Esophagus squamous epithelium (tissue), 5 donors: ENCODE measurements at regions not wholly inside any gene's neighbourhood (a gene's known extent, or its start where the extent isn't known, plus 50 kb on each side); places are given as distances from the start of the nearest gene placed in this dataset.

Experiments used
- DNase-seq: peaks from one replicate; lab custom pipeline; 2025; lab: John Stamatoyannopoulos, UW
- H3K27ac ChIP-seq, 4 donors: fragments of 200-600 bp; sonication (generic); one replicate each; pipeline ENCODE4 v1.5.1; 2016 to 2019; ENCODE audit warnings: mild to moderate bottlenecking in 1 of 4
- H3K27me3 ChIP-seq, 4 donors: fragments of 200-600 bp; sonication (generic); 1 replicate in 3 of 4; 2 replicates in 1 of 4; pipeline versions ENCODE4 v1.5.1 to v1.6.0; 2017 to 2021; ENCODE audit warnings: antibody characterized with exemption in 1 of 4
- H3K36me3 ChIP-seq, 3 donors: fragments of 200-600 bp; sonication (generic); one replicate each; pipeline ENCODE4 v1.5.1; 2016 to 2019
- H3K4me1 ChIP-seq, 3 donors: fragments of 200-600 bp; sonication (generic); one replicate each; pipeline ENCODE4 v1.5.1; 2017 to 2019
- H3K4me3 ChIP-seq, 4 donors: fragments of 200-600 bp; sonication (generic); 1 replicate in 3 of 4; 2 replicates in 1 of 4; pipeline ENCODE4 v1.5.1; 2016 to 2019; ENCODE audit warnings: mild to moderate bottlenecking in 2 of 4, moderate library complexity in 1 of 4
- H3K9me3 ChIP-seq, 3 donors: fragments of 200-600 bp; sonication (generic); one replicate each; pipeline ENCODE4 v1.5.1; 2016 to 2019
- POLR2A ChIP-seq, 4 donors: fragments of 450-650 bp; IDR thresholded peaks; one replicate each; pipeline ENCODE4 v1.6.1; 2017; ENCODE audit warnings: antibody characterized with exemption in 4 of 4, mild to moderate bottlenecking in 4 of 4, moderate library complexity in 3 of 4
- WGBS, 2 donors: methylation state at CpG; one replicate each; pipeline ENCODE4 v1.1.5; 2018; 5-methylcytosine and 5-hydroxymethylcytosine counted together
- intact Hi-C: fragments of 100-400 bp; cut with DNase I; formaldehyde crosslinking; loops from one replicate; pipeline ENCODE4 v1.15.0; 2022
- TF ChIP-seq, protein P1 (sequence below), 6 experiments: fragments of 450-650 bp in 4 of 6; fragments of 200-600 bp in 2 of 6; sonication (generic) in 2 of 6; IDR thresholded peaks; one replicate each; pipeline ENCODE4 v1.5.1; 2016 to 2019; ENCODE audit warnings: antibody characterized with exemption in 6 of 6, mild to moderate bottlenecking in 4 of 6, moderate library complexity in 4 of 6
- donor health status: DM: yes; HTN: yes; CAD: no.

DNA sequence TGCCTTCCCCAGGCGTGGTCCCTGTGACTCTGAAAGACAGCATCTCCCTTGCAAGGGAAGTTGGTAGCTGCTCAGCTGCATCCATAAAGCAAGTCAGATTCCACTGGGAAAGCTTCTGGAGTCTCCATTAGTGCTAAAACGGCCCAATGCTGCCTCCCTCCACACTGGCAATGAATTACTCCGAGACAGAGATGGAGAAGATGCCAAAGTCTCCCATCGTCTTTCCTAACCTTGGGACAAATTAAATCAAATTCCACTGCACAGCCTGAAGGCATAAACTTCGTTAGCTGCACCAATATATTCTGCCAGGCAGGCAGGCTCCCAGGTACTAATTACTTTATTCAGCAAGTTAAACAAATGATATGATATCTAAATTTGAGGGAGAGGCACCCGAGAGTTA is 106.3 kb upstream of the GJB5 start:
- Histone ChIP-seq H3K4me3 (no peak overlapping the region), H3K27me3 (peaks cover 0 to 70% (median 0%) of the 10 kb centered on the region in 4 donors), H3K4me1 (no peaks in the 10 kb centered on the region), H3K27ac (no peak overlapping the region), H3K36me3 (no peaks in the 10 kb centered on the region), H3K9me3 (no peaks in the 10 kb centered on the region)
- intact Hi-C loops, result no loop called here
- TF ChIP-seq, protein P1, sequence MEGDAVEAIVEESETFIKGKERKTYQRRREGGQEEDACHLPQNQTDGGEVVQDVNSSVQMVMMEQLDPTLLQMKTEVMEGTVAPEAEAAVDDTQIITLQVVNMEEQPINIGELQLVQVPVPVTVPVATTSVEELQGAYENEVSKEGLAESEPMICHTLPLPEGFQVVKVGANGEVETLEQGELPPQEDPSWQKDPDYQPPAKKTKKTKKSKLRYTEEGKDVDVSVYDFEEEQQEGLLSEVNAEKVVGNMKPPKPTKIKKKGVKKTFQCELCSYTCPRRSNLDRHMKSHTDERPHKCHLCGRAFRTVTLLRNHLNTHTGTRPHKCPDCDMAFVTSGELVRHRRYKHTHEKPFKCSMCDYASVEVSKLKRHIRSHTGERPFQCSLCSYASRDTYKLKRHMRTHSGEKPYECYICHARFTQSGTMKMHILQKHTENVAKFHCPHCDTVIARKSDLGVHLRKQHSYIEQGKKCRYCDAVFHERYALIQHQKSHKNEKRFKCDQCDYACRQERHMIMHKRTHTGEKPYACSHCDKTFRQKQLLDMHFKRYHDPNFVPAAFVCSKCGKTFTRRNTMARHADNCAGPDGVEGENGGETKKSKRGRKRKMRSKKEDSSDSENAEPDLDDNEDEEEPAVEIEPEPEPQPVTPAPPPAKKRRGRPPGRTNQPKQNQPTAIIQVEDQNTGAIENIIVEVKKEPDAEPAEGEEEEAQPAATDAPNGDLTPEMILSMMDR (IDR thresholded peaks at IDR 0.05), result no peak
- no peak for TF ChIP-seq POLR2A (IDR thresholded peaks at IDR 0.05)
- 48 to 63% methylated on average over 5 to 6 of the region's 6 CpGs for WGBS, 2 donors
- DNase-seq, result no peak

DNA sequence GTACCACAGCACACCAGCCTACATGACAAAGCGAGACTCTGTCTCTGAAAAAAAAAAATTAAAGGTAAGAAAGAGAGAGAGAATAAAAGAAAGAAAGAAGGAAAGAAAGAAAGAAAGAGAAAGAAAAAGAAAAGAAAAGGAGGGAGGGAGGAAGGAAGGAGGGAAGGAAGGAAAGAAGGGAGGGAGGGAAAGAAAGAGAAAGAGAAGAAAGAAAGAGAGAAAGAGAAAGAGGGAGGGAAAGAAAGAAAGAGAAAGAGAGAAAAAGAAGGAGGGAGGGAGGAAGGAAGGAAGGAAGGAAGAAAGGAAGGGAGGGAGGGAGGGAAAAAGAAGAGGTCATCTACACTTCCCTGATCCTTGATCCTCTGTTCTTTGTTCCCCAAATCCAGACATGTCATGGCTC is 104.8 kb upstream of the GJB5 start:
- intact Hi-C loops, result no loop called here
- Histone ChIP-seq H3K4me1 (no peaks in the 10 kb centered on the region), H3K4me3 (no peak overlapping the region), H3K27me3 (peaks cover 0 to 86% (median 0%) of the 10 kb centered on the region in 4 donors), H3K36me3 (no peaks in the 10 kb centered on the region), H3K27ac (no peak overlapping the region), H3K9me3 (no peaks in the 10 kb centered on the region)
- no peak for DNase-seq
- whole genome bisulfite sequencing, 2 donors, result 82 to 100% methylated on average over 1 of the region's 1 CpG
- TF ChIP-seq, protein P1 (IDR thresholded peaks at IDR 0.05), result no peak
- TF ChIP-seq POLR2A (IDR thresholded peaks at IDR 0.05), result no peak

DNA sequence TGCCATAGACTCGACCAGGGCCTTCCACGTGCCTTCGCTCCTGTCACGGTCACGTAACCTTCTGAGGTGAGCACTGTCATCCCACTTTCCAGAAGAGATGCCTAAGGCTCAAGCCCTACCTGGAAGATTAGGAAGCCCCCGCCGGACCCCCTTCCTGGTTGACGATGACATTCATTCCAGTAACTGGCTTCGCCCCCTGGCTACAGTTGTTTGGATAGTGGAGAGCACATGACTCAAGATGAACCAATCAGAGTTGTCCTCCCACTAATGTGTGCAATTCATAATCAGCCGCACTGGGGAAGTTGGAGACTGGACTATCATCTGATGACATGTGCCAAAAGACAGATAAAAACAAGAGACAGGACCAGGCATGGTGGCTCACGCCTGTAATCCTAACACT is 104.0 kb upstream of the GJB5 start:
- no peaks in the 10 kb centered on the region for H3K9me3 ChIP-seq
- H3K27ac ChIP-seq, result no peak overlapping the region
- H3K4me3 ChIP-seq, result no peak overlapping the region
- 81 to 87% methylated on average over 11 of the region's 11 CpGs for WGBS, 2 donors
- peaks cover 0 to 90% (median 0%) of the 10 kb centered on the region in 4 donors for H3K27me3 ChIP-seq
- DNase-seq, result no peak
- no peaks in the 10 kb centered on the region for H3K36me3 ChIP-seq
- intact Hi-C loops, result no loop called here
- H3K4me1 ChIP-seq, result no peaks in the 10 kb centered on the region
- TF ChIP-seq, protein P1 (IDR thresholded peaks at IDR 0.05), result no peak
- no peak for TF ChIP-seq POLR2A (IDR thresholded peaks at IDR 0.05)

DNA sequence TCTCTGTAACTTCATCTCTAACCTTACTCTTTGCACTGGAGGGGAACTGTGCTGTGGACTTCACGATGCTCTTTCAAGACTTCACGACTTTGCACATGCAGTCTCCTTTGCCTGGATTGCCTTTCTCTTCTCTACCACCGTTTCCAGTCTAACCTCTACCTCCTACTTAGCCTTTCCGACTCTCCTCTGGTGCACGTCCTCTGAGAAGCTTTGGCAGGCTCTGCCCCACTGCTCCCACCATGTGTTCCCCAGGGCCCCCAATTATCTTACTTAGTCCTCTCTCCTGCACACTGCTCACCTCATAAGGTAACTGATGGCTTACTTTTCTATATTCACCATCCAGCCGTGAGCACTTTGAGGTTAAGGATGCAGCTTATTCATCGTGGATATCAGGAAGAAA is 101.7 kb upstream of the GJB5 start:
- DNase-seq, result no peak

DNA sequence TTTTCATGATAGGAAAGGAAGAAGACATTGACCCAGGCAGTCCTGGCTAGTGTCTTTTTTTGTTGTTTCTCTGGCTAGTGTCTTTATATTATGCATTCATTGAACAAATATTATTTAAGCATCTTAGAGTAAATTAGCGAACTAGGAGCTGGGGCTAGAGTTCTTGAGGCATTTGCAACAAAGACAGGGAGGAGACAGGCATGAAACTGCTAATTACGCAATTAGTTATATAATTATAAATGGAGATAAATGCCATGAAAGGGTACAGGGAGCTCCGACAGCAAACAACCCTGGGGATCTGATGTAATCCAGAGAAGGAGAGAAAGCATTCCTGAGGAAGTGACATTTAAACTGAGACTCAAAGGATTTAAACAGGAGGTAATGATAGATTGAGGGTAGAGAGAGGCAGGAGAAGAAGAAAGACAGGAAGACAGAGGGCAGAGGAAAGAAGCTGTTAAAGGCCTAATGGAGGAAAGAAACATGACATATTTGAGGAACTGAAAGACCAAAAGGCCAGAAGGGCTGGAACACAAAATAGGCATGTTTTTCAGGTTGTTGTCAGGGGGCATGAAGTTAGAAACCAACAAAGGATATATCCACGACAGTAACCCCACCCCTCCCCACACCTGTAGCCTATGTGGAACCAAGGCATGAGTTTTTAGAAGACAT is 99.5 kb upstream of the GJB5 start:
- Histone ChIP-seq H3K27me3 (peaks cover 0 to 74% (median 0%) of the 10 kb centered on the region in 4 donors), H3K36me3 (no peaks in the 10 kb centered on the region), H3K9me3 (no peaks in the 10 kb centered on the region), H3K4me3 (no peak overlapping the region), H3K4me1 (no peaks in the 10 kb centered on the region), H3K27ac (no peak overlapping the region)
- intact Hi-C loops, result no loop called here
- TF ChIP-seq POLR2A (IDR thresholded peaks at IDR 0.05), result no peak
- TF ChIP-seq, protein P1 (IDR thresholded peaks at IDR 0.05), result no peak
- WGBS, 2 donors, result 50 to 55% methylated on average over 4 of the region's 4 CpGs
- DNase-seq, result no peak

More for the DNA sequence above, 101.7 kb upstream of the GJB5 start:
- Histone ChIP-seq H3K9me3 (no peaks in the 10 kb centered on the region), H3K36me3 (no peaks in the 10 kb centered on the region), H3K27ac (no peak overlapping the region), H3K27me3 (peaks cover 0 to 84% (median 0%) of the 10 kb centered on the region in 4 donors), H3K4me1 (no peaks in the 10 kb centered on the region), H3K4me3 (no peak overlapping the region)
- TF ChIP-seq, protein P1 (IDR thresholded peaks at IDR 0.05), result no peak
- no peak for TF ChIP-seq POLR2A (IDR thresholded peaks at IDR 0.05)
- WGBS, 2 donors, result 61 to 76% methylated on average over 7 of the region's 7 CpGs
- intact Hi-C loops, result no loop called here
